ENCODE measurements at regions not wholly inside any gene's neighbourhood (a gene's known extent, or its start where the extent isn't known, plus 50 kb on each side); places are given as distances from the start of the nearest gene placed in this dataset.

GRCh38 chr6:137767465-137767864, 99.6 kb upstream of the TNFAIP3 start:
- TF ChIP-seq CTCF (IDR thresholded peaks at IDR 0.05) (no peak), EP300 (IDR thresholded peaks at IDR 0.05) (no peak), POLR2AphosphoS5 (IDR thresholded peaks at IDR 0.05) (no peak), POLR2A (IDR thresholded peaks at IDR 0.05) (no peak)
